HG03280 (cell line): ENCODE measurements at regions not wholly inside any gene's neighbourhood (a gene's known extent, or its start where the extent isn't known, plus 50 kb on each side); places are given as distances from the start of the nearest gene placed in this dataset.

Experiments
- ATAC-seq: cut with Tn5 transposase; IDR thresholded peaks from one replicate; pipeline ENCODE4 v1.9.1; 2021; ENCODE audit warnings: mild to moderate bottlenecking, moderate library complexity; ENCODE audit not compliant: unreplicated experiment

DNA sequence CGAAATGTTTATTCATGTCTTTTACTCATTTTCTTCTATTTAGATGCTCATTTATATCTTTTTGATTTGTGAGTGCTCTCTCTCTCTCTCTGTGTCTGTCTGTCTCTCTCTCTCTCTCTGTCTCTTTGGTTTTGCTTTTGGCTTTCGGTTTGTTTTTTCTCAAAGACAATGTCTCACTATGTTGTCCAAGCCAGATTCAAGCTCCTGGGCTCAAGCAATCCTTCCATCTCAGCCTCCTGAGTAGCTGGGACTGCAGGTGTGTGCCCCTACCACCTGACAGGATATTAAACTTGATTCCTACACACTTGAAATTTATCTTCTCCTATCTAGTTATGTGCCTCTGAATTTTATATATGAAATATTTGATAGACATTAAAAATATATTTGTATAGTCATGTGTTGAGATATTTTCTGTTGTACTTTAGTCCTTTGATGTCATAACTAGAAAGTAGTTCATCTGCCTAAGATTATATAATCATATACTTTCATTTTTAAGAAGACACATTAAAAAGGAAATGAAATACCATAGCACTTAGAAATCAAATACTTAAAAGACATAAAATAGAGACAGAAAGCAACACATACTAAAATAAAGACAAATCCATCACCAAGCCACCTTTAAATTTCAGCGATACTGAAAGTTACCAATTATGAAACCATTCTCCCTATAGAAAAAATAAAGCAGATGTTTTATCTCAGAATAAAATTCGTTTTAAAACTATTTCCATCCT lies 68.1 kb upstream of the SFMBT2 start:
- ATAC-seq, result peak; percentile 41

DNA sequence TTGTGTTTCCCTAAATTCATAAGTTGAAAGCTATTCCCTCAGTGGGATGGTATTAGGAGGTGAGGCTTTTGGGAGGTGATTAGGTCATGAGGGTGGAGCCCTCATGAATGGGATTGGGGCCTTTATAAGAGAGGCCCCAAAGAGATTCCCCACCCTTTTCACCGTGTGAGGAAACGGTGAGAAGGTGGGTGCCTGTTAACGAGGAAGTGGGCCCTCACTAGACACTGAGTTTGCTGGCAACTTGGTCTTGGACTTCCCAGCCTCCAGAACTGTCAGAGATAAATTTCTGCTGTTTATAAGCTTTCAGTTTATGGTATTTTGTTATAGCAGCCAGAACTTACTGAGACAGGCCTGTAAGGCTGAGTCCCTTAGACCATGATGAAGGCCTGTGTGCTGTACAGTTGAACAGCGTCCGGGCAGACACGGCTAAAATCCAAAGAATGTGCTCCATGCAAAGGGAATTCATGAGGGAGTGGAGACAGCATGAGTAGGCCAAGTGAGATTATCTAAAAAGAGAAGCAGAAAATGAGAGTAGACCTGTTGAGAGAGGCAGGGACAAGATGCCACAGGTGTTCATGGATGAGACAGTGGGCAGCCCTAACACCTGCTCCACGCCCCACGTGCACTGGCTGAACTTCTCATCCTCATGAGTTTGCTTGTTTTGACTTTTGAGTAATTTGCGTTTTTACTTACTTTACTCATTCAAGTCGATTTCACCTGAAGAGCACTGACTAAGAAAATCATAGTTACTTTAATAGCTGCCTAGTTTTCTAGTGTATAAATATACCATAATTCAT lies 66.9 kb upstream of the SFMBT2 start:
- no peak for ATAC-seq

DNA sequence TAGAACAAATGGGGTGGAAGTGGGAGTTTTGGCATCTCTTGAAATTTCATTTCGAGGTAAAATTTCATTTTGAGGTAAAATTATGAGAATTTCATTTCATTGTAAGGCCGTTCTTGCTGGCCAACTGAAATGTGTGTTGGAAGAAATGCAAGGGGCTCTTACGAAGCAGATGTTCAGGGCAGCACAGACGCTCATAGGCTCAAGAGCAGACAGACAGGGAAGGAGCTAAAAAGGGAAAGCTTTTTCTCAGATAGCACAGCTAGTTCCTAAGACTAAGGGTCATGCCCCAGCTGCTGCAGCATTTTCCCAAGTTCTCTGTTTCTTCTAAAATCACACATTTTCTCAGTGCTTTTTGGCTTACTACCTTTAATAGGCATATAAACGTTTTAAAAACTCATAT lies 65.1 kb upstream of the SFMBT2 start:
- no peak for ATAC-seq

DNA sequence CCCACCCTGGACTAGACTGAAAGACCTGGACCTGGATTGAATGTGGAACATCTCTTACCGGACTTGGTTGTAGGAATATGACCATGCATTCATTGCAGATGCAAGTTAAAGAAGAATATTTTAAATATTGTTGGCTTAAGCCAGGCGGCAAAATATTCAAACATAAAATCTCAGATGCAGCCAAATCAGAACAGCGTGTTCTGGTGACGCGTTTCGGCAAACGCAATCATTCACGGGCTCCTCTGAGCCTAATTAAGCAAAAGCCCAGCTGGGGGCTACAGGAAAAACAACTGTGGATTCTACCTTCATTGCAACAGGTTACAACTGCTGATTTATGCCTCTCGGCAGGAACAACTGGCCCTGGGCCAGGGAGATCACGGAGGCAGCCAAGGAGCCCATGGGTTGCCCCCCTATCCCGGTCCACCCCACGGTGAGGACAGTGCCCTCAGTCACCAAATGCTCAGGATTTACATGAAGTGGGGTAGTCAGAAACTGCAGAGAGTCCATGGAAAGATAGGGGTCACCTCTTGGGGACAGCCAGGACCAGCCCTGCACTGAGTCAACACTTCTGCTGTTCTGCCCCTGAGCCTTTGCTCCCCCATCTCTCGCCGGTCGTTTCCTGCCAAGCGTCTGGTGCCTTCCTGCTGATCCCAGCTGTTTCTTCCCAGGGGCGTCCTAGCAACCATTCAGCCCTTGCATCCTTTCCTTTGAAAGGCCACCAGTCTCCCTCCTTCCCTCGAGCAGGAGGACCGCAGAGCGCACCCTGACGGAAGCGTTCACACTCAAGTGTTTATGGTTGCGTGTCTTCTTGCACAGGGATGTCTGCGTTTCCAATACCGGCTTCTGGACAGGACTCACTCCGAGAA lies 64.4 kb upstream of the SFMBT2 start:
- no peak for ATAC-seq

DNA sequence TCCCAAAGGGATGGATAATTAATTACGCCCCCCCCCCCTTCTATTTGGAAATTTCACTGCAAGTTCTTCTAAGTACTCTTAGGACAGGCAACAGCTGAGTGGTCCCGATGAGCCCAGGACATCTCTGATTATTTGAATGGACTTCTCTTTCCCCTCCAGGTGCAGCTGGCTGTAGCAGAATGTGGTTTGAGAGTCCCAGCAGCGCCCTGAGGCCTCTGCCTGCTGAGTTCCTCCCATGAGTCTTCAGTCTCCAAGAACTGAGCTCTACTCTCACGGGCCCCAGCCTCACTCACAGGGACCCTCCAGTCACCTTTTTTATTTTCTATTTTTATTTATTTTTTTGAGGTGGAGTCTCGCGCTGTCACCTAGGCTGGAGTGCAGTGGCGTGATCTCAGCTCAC lies 63.6 kb upstream of the SFMBT2 start:
- ATAC-seq, result no peak

DNA sequence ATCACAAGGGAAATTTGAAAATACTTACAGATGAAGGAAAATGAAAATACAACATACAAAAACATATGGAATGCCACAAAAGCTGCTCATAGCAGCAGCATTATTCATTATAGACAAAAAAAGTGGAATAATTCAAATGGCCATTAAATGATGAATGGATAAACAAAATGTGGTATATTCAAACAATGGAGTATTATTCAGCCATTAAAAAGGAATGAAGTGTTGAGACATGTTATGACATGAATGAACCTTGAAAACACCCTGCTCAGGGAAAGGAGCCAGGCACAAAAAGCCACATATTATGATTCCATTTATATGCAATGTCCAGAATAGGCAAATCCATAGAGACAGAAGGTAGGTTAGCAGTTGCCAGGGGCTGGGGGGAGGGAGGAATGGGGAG lies 62.6 kb upstream of the SFMBT2 start:
- no peak for ATAC-seq

DNA sequence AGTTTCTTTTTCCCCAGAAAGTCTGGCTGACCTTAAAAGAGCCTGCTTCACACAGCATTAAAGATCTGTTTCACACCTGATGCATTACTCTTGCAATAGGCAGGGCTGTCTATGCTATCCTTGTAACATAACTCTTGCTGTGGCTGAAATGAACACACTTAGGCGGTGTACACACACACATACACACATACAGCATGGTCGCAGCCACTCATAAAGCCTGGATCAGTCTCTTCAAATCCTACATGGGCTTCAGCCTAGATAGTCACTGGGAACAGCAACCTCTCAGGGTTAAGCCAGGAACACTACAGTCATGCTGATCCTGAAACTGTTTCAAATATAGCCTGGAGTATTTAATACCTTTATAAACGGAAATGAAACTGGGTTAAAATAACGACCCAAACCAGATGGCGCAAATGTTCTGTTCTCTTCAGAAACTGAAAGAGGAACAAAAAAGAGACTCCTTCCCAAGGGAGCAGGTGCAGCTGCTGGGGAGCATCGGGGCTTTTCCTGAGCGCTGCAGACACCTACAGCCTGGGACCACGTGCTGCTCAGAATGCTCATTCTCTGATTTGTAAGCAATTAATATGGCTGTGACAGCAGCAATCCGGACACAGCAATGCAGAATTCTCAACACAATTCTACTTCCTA lies 61.0 kb upstream of the SFMBT2 start:
- peak; percentile 82 for ATAC-seq

DNA sequence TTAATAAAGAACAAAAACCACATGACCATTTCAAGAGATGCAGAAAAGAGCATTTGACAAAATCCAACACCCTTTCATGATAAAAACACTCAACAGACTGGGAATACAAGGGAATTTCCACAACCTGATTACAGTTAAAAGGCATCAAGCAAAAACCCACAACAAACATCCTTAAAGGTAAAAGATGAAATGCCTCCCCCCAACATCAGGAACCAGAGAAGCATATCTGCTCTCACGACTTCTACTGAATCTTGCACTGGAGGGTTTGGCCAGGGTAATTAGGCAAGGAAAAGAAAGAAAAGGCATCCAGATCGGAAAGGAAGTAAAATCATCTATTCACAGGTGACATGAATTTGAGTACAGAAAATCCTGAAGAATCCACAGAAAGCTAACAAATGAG lies 59.5 kb upstream of the SFMBT2 start:
- ATAC-seq, result no peak

DNA sequence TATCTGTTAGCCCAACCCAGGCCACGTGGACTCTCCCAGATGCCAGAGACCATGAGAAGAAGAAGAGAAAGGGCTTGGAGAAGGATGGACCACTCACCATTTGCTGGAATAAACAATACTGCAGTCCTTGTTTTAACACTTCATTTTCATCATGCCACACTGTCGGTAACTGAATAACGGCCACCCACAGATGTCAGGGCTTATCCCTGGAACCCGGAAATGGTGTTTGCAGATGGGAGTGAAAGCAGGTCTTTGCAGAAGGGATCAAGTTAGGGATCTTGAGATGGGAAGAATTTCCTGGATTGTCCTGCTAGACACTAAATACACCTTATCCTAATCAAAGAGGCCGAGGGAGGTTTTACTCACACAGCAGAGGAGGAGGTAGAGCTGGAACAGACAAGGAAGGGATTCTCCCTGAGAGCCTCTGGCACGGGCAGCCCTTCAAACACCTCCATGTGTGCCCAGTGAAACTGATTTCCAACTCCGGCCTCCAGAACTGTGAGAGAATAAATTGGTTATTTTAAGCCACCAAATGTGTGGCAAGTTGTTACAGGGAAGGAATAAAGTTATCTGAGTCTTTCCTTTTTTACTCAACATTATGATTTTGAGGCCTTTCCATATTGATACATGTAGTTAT lies 56.3 kb upstream of the SFMBT2 start:
- ATAC-seq, result no peak

DNA sequence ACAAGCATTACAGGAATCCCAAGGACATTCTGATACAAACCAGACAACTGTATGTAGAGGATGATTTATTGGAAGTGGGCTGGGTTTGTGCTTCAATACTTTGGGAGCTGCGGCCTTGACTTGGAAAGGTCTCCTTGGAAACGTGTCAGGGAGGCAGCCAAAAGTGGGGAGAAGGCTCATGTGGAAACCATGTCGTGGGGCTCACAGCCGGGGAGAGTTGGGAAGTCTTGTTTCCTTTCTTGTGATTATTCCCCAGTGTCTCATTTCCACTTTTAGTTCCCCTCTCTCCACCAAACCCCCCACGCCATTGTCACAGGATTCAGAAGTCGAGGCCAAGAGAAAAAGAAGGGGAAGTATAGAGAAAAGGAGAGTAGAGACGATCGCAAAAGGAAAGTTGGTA lies 53.9 kb upstream of the SFMBT2 start:
- ATAC-seq, result no peak
